CD4-positive, alpha-beta T cell treated with Interleukin-21 for 1 hour (primary cell): ENCODE measurements at regions not wholly inside any gene's neighbourhood (a gene's known extent, or its start where the extent isn't known, plus 50 kb on each side); places are given as distances from the start of the nearest gene placed in this dataset.
"Not testable (repeated sequence)": the region's sequence is repeated elsewhere in the genome, so short reads cannot be mapped to it uniquely, and the experiment has no call there.

Experiments used
- DNase-seq: peaks from one replicate; pipeline ENCODE4 v3.0.0-alpha.2; 2020

GRCh38 chr16:13479549-13479948 is 440.4 kb upstream of the ERCC4 start:
- no peak for DNase-seq

- no peak for DNase-seq
These were observed 439.2 kb upstream of the ERCC4 start for GRCh38 chr16:13480801-13481200.

GRCh38 chr16:13483121-13483520 is 436.8 kb upstream of the ERCC4 start:
- no peak for DNase-seq

- DNase-seq = not testable (repeated sequence)
These were observed 430.5 kb upstream of the ERCC4 start for GRCh38 chr16:13489416-13489815.

GRCh38 chr16:13492046-13492445 is 427.9 kb upstream of the ERCC4 start:
- no peak for DNase-seq

GRCh38 chr16:13503960-13504635 is 415.9 kb upstream of the ERCC4 start:
- no peak for DNase-seq

GRCh38 chr16:13507530-13507929 is 412.4 kb upstream of the ERCC4 start:
- no peak for DNase-seq

- no peak for DNase-seq
These were observed 409.4 kb upstream of the ERCC4 start for GRCh38 chr16:13510425-13511151.

- DNase-seq = no peak
These were observed 402.1 kb upstream of the ERCC4 start for GRCh38 chr16:13517841-13518240.

GRCh38 chr16:13519871-13520270 is 400.1 kb upstream of the ERCC4 start:
- DNase-seq = no peak

- DNase-seq = no peak
These were observed 398.6 kb upstream of the ERCC4 start for GRCh38 chr16:13521356-13521755.

GRCh38 chr16:13527332-13527731 is 392.6 kb upstream of the ERCC4 start:
- DNase-seq = no peak

- DNase-seq = no peak
These were observed 391.3 kb upstream of the ERCC4 start for GRCh38 chr16:13528691-13529090.

GRCh38 chr16:13529193-13529982 is 390.6 kb upstream of the ERCC4 start:
- DNase-seq = no peak

GRCh38 chr16:13540771-13541170 is 379.2 kb upstream of the ERCC4 start:
- no peak for DNase-seq

- DNase-seq = no peak
These were observed 377.7 kb upstream of the ERCC4 start for GRCh38 chr16:13542284-13542683.

- no peak for DNase-seq
These were observed 376.1 kb upstream of the ERCC4 start for GRCh38 chr16:13543850-13544249.

GRCh38 chr16:13545271-13545670 is 374.7 kb upstream of the ERCC4 start:
- no peak for DNase-seq

GRCh38 chr16:13550254-13550653 is 369.7 kb upstream of the ERCC4 start:
- no peak for DNase-seq

GRCh38 chr16:13552062-13552959 is 367.6 kb upstream of the ERCC4 start:
- DNase-seq = no peak

GRCh38 chr16:13552960-13553257 is 367.0 kb upstream of the ERCC4 start:
- DNase-seq = no peak

- DNase-seq = no peak
These were observed 366.4 kb upstream of the ERCC4 start for GRCh38 chr16:13553453-13553985.

- no peak for DNase-seq
These were observed 365.9 kb upstream of the ERCC4 start for GRCh38 chr16:13554005-13554404.
